Lower lobe of right lung (tissue), 2 donors: ENCODE measurements at regions not wholly inside any gene's neighbourhood (a gene's known extent, or its start where the extent isn't known, plus 50 kb on each side); places are given as distances from the start of the nearest gene placed in this dataset.

ENCODE experiments used
- ATAC-seq, 2 donors: fragments of 200-7000 bp; cut with Tn5 transposase; one replicate each; pipeline ENCODE4 v1.9.1; 2020 to 2022; ENCODE audit warnings: mild to moderate bottlenecking in 2 of 2, moderate library complexity in 2 of 2
- DNase-seq: peaks from one replicate; pipeline ENCODE4 v3.0.0-alpha.2; 2020
- H3K27ac ChIP-seq: fragments of 200-600 bp; one replicate; pipeline ENCODE4 v1.8.0; 2022
- H3K27me3 ChIP-seq: fragments of 200-600 bp; one replicate; pipeline ENCODE4 v1.8.0; 2022; ENCODE audit warnings: low read depth
- H3K36me3 ChIP-seq: fragments of 200-600 bp; one replicate; pipeline ENCODE4 v1.8.0; 2022; ENCODE audit warnings: mild to moderate bottlenecking
- H3K4me1 ChIP-seq: fragments of 200-600 bp; one replicate; pipeline ENCODE4 v1.8.0; 2022
- H3K4me3 ChIP-seq: fragments of 200-600 bp; one replicate; pipeline ENCODE4 v1.8.0; 2022; ENCODE audit warnings: mild to moderate bottlenecking
- H3K9me3 ChIP-seq: fragments of 200-600 bp; one replicate; pipeline ENCODE4 v1.8.0; 2022
- intact Hi-C: fragments of 100-400 bp; cut with DNase I; formaldehyde crosslinking; loops from one replicate; pipeline ENCODE4 v1.11.0; 2022
- TF ChIP-seq, protein P1 (sequence below): fragments of 200-600 bp; IDR thresholded peaks from one replicate; pipeline ENCODE4 v1.8.0; 2022; ENCODE audit warnings: antibody characterized with exemption, mild to moderate bottlenecking
- donor health status: DM: no; HTN: yes; CAD: no; lungs with severe emphysema.

DNA sequence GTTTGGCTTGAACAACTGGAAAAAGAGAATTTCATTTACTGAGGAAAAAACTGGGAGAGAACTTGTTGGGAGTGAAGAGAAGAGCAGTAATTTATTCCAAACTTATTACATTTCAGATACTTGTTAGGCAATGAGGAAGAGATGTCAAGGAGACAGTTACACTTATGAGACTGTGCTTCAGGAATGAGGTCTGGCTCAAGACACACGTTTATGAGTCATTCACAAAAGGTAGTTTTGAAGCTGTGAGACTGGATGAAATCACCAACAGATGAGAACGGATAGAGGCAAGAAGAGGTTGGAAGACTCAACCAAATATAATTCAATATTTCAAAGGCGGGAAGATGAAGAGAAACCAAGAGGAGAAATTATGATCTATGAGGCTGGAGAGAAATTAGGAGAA, 70.6 kb upstream of the DEFB112 start:
- Histone ChIP-seq H3K9me3 (no peaks in the 10 kb centered on the region), H3K4me3 (no peak overlapping the region), H3K4me1 (no peaks in the 10 kb centered on the region), H3K27ac (no peak overlapping the region), H3K27me3 (no peaks in the 10 kb centered on the region), H3K36me3 (no peaks in the 10 kb centered on the region)
- intact Hi-C loops = no loop called here
- DNase-seq (no peak), ATAC-seq (no peak)
- TF ChIP-seq, protein P1, sequence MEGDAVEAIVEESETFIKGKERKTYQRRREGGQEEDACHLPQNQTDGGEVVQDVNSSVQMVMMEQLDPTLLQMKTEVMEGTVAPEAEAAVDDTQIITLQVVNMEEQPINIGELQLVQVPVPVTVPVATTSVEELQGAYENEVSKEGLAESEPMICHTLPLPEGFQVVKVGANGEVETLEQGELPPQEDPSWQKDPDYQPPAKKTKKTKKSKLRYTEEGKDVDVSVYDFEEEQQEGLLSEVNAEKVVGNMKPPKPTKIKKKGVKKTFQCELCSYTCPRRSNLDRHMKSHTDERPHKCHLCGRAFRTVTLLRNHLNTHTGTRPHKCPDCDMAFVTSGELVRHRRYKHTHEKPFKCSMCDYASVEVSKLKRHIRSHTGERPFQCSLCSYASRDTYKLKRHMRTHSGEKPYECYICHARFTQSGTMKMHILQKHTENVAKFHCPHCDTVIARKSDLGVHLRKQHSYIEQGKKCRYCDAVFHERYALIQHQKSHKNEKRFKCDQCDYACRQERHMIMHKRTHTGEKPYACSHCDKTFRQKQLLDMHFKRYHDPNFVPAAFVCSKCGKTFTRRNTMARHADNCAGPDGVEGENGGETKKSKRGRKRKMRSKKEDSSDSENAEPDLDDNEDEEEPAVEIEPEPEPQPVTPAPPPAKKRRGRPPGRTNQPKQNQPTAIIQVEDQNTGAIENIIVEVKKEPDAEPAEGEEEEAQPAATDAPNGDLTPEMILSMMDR = no peak

DNA sequence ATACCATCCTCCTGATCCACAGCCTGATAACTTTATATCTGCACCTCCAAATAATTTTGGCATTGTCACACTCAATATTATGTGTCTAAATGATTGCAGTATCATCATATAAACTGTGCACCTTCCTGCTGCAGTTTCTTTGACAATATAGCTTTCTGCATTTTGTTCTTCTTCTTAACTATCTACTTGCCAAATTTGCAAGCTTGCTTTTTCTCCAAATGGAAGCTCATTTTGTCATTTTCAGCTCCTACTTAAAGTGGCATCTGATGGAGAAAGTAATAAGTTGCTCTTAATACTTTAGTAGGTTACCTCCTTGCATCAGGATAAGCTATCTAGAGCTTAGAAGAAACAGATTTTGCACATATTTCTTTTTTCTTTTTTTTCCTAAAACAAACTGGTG, 74.0 kb upstream of the DEFB112 start:
- Histone ChIP-seq H3K36me3 (no peaks in the 10 kb centered on the region), H3K27me3 (no peaks in the 10 kb centered on the region), H3K9me3 (no peaks in the 10 kb centered on the region), H3K27ac (no peak overlapping the region), H3K4me1 (no peaks in the 10 kb centered on the region), H3K4me3 (no peak overlapping the region)
- TF ChIP-seq, protein P1 = no peak
- ATAC-seq (no peak), DNase-seq (no peak)
- intact Hi-C loops = no loop called here

DNA sequence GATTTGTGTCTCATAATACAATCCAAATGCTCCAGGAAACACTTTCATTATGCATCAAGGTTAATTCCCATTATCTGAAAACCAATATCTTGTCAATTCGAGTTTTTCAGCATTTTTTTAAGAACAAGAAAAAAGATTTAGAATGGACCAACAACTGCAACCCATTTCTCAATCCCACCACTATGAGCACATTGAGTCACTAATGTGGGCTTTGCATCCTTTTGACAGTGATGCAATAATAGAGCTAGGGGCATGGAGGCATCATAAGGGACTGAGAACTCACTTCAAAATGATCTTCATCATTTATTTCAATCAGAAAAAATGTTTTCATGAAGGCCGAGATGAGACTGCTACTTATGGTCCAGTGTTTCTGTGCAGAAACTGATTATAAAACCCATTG, 74.8 kb upstream of the DEFB112 start:
- DNase-seq (no peak), ATAC-seq (no peak)
- Histone ChIP-seq H3K4me3 (no peak overlapping the region), H3K4me1 (no peaks in the 10 kb centered on the region), H3K27me3 (no peaks in the 10 kb centered on the region), H3K27ac (no peak overlapping the region), H3K36me3 (no peaks in the 10 kb centered on the region), H3K9me3 (no peaks in the 10 kb centered on the region)
- TF ChIP-seq, protein P1 = no peak
- intact Hi-C loops = no loop called here

DNA sequence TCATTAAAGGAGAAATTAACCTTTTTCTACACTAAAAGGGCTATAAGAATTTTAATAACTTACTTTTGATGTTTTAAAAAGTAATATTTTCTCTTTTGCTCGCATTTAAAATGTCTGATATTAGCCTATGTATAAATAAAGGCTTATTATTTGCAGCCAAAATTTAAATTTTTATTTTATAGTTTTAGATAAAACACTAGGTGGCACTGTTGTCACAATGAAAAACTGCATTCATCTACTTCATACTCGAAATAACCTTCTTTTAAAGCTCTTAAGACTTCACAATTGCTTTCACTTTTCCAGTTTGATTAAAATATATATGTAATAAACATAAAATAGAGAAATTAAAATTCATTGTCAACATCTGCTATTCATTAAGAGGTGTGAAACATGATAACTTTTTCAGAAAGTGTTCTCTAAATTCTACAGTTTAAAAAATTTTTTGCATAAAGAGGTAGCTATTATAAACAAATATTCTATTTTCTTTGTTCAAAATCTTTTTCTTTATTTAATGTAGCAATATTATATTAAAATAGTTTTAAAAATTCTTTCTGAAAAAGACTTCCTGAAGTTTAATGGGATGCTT, 78.8 kb upstream of the DEFB112 start:
- Histone ChIP-seq H3K4me3 (no peak overlapping the region), H3K4me1 (no peaks in the 10 kb centered on the region), H3K9me3 (no peaks in the 10 kb centered on the region), H3K27me3 (no peaks in the 10 kb centered on the region), H3K36me3 (no peaks in the 10 kb centered on the region), H3K27ac (no peak overlapping the region)
- TF ChIP-seq, protein P1 = peak; percentile 45
- no peak for ATAC-seq
- no peak for DNase-seq
- intact Hi-C loops = no loop called here

DNA sequence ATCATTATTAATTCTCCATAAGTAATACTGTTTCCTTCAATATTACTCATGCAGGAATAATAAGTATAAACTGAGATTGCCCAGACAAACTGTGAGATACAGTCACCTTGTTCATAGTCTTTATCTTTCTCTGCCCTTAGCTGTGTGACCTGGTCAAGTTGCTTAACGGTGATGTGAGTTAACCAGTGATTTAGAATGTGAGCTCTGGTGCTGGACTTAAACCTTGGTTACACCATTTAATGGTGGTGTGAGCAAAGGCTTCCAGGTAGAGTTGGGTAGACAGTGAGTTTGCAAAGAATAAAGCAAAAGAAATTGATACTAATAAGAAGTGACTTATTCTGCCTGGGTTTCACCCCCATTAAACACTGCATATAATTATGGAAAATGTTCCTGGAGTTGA, 86.2 kb upstream of the DEFB112 start:
- no peaks in the 10 kb centered on the region for H3K4me1 ChIP-seq
- H3K9me3 ChIP-seq = no peaks in the 10 kb centered on the region
- no peak for ATAC-seq
- intact Hi-C loops = loop anchor here (10.0 kb wide), 1 partner anchor 469 kb away; no protein-coding TSS in a partner anchor
- no peak overlapping the region for H3K4me3 ChIP-seq
- no peak for DNase-seq
- no peaks in the 10 kb centered on the region for H3K27me3 ChIP-seq
- TF ChIP-seq, protein P1 = no peak
- no peak overlapping the region for H3K27ac ChIP-seq
- H3K36me3 ChIP-seq = no peaks in the 10 kb centered on the region
